AG09319 (cell line): ENCODE measurements at regions not wholly inside any gene's neighbourhood (a gene's known extent, or its start where the extent isn't known, plus 50 kb on each side); places are given as distances from the start of the nearest gene placed in this dataset.
"Not testable (repeated sequence)": the region's sequence is repeated elsewhere in the genome, so short reads cannot be mapped to it uniquely, and the experiment has no call there.

ENCODE experiments used
- DNase-seq: peaks from one replicate; pipeline ENCODE4 v3.0.0-alpha.2; 2010; ENCODE audit warnings: low read depth; ENCODE audit errors: extremely low read depth
- TF ChIP-seq, protein P1 (sequence below): IDR thresholded peaks from 2 replicates; pipeline ENCODE4 v1.5.1; 2011; ENCODE audit warnings: low read depth, mild to moderate bottlenecking, inconsistent platforms, low read length, moderate library complexity

DNA sequence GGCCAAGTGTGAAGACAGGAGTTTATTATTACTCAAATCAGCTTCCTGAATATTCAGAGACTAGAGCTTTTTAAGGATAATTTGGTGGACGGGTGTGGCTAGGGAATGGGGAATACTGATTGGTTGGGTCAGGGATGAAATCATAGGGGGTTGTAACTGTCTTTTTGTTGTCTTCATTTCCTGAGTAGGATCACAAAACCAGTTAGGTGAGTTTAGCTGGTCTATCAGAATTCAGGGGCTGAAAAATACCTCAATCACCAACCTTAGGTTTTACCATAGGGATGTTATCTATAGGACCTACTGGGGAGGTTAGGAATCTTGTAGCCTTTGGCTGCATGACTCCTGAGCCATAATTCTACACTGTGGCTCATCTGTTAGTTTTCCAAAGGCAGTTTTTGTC, 235.8 kb downstream of the YTHDC2 start:
- TF ChIP-seq, protein P1, sequence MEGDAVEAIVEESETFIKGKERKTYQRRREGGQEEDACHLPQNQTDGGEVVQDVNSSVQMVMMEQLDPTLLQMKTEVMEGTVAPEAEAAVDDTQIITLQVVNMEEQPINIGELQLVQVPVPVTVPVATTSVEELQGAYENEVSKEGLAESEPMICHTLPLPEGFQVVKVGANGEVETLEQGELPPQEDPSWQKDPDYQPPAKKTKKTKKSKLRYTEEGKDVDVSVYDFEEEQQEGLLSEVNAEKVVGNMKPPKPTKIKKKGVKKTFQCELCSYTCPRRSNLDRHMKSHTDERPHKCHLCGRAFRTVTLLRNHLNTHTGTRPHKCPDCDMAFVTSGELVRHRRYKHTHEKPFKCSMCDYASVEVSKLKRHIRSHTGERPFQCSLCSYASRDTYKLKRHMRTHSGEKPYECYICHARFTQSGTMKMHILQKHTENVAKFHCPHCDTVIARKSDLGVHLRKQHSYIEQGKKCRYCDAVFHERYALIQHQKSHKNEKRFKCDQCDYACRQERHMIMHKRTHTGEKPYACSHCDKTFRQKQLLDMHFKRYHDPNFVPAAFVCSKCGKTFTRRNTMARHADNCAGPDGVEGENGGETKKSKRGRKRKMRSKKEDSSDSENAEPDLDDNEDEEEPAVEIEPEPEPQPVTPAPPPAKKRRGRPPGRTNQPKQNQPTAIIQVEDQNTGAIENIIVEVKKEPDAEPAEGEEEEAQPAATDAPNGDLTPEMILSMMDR: no peak
- no peak for DNase-seq

DNA sequence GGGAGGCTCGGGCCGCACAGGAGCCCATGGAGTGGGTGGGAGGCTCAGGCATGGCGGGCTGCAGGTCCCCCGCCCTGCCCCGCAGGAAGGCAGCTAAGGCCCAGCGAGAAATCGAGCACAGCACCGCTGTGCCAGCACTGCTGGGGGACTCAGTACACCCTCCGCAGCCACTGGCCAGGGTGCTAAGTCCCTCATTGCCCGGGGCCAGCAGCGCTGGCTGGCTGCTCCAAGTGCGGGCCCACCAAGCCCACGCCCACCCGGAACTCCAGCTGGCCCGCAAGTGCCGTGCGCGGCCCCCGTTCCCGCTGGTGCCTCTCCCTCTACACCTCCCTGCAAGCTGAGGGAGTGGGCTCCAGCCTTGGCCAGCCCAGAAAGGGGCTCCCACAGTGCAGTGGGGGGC, 239.7 kb downstream of the YTHDC2 start:
- not testable (repeated sequence) for DNase-seq

GRCh38 chr5:113755516-113755915, 242.0 kb downstream of the YTHDC2 start:
- TF ChIP-seq, protein P1: no peak
- DNase-seq: no peak

- TF ChIP-seq, protein P1: no peak
- DNase-seq: no peak
Observed at GRCh38 chr5:113757508-113757907, 244.0 kb downstream of the YTHDC2 start.

GRCh38 chr5:113759505-113759904, 246.0 kb downstream of the YTHDC2 start:
- TF ChIP-seq, protein P1: no peak
- DNase-seq: no peak

DNA sequence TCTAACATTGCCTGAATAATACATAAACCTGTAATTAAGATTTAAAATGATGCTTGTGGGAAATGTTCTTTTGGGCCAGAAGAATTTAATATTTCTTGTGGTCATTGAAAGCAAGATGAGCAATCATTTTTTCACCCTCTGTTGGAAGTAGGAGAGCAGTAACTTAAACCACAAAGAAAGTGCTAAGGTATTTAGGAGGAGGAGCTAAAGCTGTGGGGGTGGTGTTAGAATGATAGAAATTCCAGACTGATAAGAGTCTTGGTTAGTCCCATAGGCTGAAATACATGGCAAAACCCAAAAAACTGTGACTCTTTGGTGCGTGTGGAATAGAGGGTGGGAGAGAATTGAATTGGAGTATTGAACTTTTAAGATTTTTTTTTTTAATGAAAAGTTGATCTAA, 247.0 kb downstream of the YTHDC2 start:
- no peak for DNase-seq
- TF ChIP-seq, protein P1: no peak

DNA sequence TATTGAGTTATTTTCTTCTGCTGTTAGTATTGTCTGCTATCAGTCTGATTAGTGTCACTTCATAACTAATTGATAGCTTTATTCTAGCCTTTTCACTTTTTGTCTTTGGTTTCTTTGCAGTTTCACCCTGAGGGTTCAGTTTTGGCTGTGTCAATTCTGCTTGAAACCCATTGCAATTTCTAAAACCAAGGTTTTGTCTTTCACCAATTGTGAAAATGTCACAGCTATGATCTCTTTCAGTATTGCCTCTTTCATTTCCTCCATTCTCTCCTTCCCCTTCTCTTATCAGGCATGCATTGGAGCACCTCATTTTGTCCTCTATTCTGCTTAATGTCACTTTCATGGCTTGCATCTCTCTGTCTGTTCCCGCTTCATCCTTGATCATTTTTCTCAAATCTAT, 248.1 kb downstream of the YTHDC2 start:
- TF ChIP-seq, protein P1: no peak
- DNase-seq: no peak

DNA sequence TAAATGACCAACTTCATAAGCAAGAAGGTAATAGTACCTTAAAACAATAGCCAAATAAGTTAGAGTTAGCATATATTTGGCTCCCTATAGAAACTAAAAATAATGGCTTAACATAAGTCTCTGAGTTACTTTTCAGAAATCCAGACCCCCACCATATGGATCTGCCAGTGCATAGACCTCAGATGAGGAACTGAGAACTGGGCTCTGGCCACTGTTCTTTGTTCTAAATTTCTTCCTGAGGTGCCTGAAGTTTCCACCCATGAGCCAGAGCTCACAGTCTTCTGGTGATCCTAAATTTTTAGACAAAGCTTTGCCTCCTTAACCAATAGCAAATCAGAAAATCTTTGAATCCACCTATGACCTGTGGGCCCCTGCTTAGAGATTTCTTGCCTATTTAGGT, 250.9 kb downstream of the YTHDC2 start:
- TF ChIP-seq, protein P1: no peak
- DNase-seq: no peak

DNA sequence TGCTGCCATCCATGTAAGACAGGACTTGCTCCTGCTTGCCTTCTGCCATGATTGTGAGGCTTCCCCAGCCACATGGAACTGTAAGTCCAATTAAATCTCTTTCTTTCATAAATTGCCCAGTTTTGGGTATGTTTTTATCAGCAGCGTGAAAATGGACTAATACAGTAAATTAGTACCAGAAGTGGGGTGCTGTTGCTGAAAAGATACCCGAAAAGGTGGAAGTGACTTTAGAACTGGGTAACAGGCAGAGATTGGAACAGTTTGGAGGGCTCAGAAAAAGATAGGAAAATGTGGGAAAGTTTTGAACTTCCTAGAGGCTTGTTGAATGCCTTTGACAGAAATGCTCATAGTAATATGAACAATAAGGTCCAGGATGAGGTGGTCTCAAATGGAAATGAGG, 253.3 kb downstream of the YTHDC2 start:
- not testable (repeated sequence) for DNase-seq
